SU-DHL-6 (cell line): ENCODE measurements at regions not wholly inside any gene's neighbourhood (a gene's known extent, or its start where the extent isn't known, plus 50 kb on each side); places are given as distances from the start of the nearest gene placed in this dataset.

Experiments used
- H2AFZ ChIP-seq: fragments of 200-600 bp; sonication (generic); 2 replicates; pipeline ENCODE4 v1.6.1; 2014; ENCODE audit warnings: low read depth, mild to moderate bottlenecking, moderate library complexity, mixed read lengths, antibody characterized with exemption, low read length; ENCODE audit not compliant: severe bottlenecking
- H3F3A ChIP-seq: fragments of 200-600 bp; shearing (Covaris generic); 2 replicates; pipeline ENCODE4 v1.6.0; 2016; ENCODE audit warnings: antibody characterized with exemption, mild to moderate bottlenecking; ENCODE audit not compliant: insufficient read depth
- H3K27ac ChIP-seq: fragments of 200-600 bp; sonication (generic); 2 replicates; pipeline ENCODE4 v1.5.1; 2016; ENCODE audit warnings: low read depth, mild to moderate bottlenecking, low read length, moderate library complexity, mixed read lengths
- H3K27me3 ChIP-seq: fragments of 200-600 bp; sonication (generic), shearing (Covaris generic); 2 replicates; pipeline ENCODE4 v1.6.0; 2014; ENCODE audit warnings: mild to moderate bottlenecking, low read length
- H3K36me3 ChIP-seq: fragments of 200-600 bp; sonication (generic); 2 replicates; pipeline ENCODE4 v1.6.1; 2014; ENCODE audit warnings: mild to moderate bottlenecking, low read length, mixed read lengths
- H3K4me2 ChIP-seq: fragments of 300-600, 200-600 bp; shearing (Covaris generic), sonication (generic); 2 replicates; pipeline ENCODE4 v1.6.0; 2014; ENCODE audit warnings: low read length, low read depth, mild to moderate bottlenecking; ENCODE audit not compliant: poor library complexity, severe bottlenecking
- H3K4me3 ChIP-seq: fragments of 200-600 bp; sonication (generic); 2 replicates; pipeline ENCODE4 v1.5.1; 2014; ENCODE audit warnings: antibody characterized with exemption, low read length, mild to moderate bottlenecking, mixed read lengths; ENCODE audit not compliant: insufficient read depth, poor library complexity, severe bottlenecking
- H3K79me2 ChIP-seq: fragments of 200-600 bp; sonication (generic); 2 replicates; pipeline ENCODE4 v1.6.1; 2014; ENCODE audit warnings: mild to moderate bottlenecking, low read length, moderate library complexity; ENCODE audit not compliant: insufficient read depth
- H3K9ac ChIP-seq: fragments of 200-600 bp; sonication (generic); 2 replicates; pipeline ENCODE4 v1.7.0; 2014; ENCODE audit warnings: mild to moderate bottlenecking, low read length
- H3K9me2 ChIP-seq: fragments of 200-600 bp; sonication (generic); replicated peaks from 2 replicates; pipeline ENCODE4 v1.6.1; 2014; ENCODE audit warnings: low read length; ENCODE audit not compliant: insufficient read depth
- H3K9me3 ChIP-seq: fragments of 200-600 bp; sonication (generic); 2 replicates; pipeline ENCODE4 v1.6.1; 2014; ENCODE audit warnings: low read length, mixed read lengths; ENCODE audit not compliant: insufficient read depth
- H4K20me1 ChIP-seq: fragments of 200-600 bp; sonication (generic); 2 replicates; pipeline ENCODE4 v1.6.1; 2014; ENCODE audit warnings: low read depth, mild to moderate bottlenecking, antibody characterized with exemption, low read length, moderate library complexity, mixed read lengths
- CTCF ChIP-seq: fragments of 200-600 bp; sonication (generic); IDR thresholded peaks from one replicate; pipeline ENCODE4 v1.5.1; 2017; ENCODE audit warnings: antibody characterized with exemption, mild to moderate bottlenecking, low read length, moderate library complexity; ENCODE audit not compliant: insufficient read depth, poor library complexity, severe bottlenecking
- EZH2phosphoT487 ChIP-seq: fragments of 200-600 bp; sonication (generic), shearing (Covaris generic); conservative IDR thresholded peaks from 2 replicates; pipeline ENCODE4 v1.6.1; 2018; ENCODE audit warnings: mild to moderate bottlenecking, antibody characterized with exemption, low read length, moderate library complexity, mixed read lengths

GRCh38 chr6:131456565-131456964, 116.5 kb upstream of the ARG1 start:
- TF ChIP-seq EZH2phosphoT487 (no peak), CTCF (no peak)
- no peaks in the 10 kb centered on the region for H4K20me1 ChIP-seq
- no peaks in the 10 kb centered on the region for H3K36me3 ChIP-seq
- no peak overlapping the region for H3K4me3 ChIP-seq
- no peak overlapping the region for H3K4me2 ChIP-seq
- no peaks in the 10 kb centered on the region for H3K27me3 ChIP-seq
- H3K27ac ChIP-seq: no peak overlapping the region
- no peaks in the 10 kb centered on the region for H3K79me2 ChIP-seq
- H3K9ac ChIP-seq: no peak overlapping the region
- no peaks in the 10 kb centered on the region for H3K9me3 ChIP-seq
- no peaks in the 10 kb centered on the region for H3K9me2 ChIP-seq
- no peak overlapping the region for H2AFZ ChIP-seq
- H3F3A ChIP-seq: no peaks in the 10 kb centered on the region

DNA sequence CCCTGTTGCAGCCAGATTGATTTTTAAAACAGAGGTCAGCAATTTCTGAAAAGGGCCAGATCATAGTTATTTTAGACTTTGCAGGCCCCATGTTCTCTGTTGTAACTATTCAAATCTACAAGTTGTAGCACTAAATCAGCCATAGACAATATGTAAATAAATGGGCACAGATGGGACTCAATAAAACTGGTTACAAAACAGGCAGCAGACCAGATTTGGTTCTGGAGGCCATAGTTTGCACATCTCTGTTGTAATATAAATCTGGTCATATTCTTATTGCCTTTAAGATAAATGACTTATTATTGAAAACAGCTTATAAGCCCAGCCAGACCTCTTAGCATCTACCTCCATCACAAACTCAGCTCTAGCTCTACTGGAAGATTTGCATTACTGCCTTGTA, 114.0 kb upstream of the ARG1 start:
- no peaks in the 10 kb centered on the region for H3F3A ChIP-seq
- no peak overlapping the region for H3K9ac ChIP-seq
- H3K9me2 ChIP-seq: no peaks in the 10 kb centered on the region
- no peaks in the 10 kb centered on the region for H3K36me3 ChIP-seq
- no peak overlapping the region for H3K4me2 ChIP-seq
- H3K9me3 ChIP-seq: no peaks in the 10 kb centered on the region
- H3K79me2 ChIP-seq: no peaks in the 10 kb centered on the region
- no peaks in the 10 kb centered on the region for H4K20me1 ChIP-seq
- H3K4me3 ChIP-seq: no peak overlapping the region
- no peak for TF ChIP-seq CTCF
- TF ChIP-seq EZH2phosphoT487: no peak
- H2AFZ ChIP-seq: no peak overlapping the region
- no peak overlapping the region for H3K27ac ChIP-seq
- no peaks in the 10 kb centered on the region for H3K27me3 ChIP-seq

DNA sequence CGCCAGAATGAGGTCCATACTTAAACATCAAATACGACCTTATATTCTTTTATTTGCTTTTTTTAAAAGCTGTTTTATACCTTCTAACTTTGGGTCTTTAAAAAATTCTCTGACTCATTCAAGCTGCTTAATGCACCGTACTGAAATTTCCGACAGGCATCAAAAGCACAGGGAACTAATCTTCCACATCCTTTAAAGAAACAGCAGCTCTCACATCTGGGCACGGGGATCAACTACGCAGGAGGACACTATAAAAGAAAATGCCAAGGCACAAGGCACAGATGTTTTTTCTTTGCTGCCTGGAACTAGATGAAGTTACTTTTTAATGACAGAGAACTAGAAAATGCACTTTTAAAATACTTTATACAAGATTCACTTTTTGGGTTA, 112.4 kb upstream of the ARG1 start:
- Histone ChIP-seq H3K9me3 (no peaks in the 10 kb centered on the region), H4K20me1 (no peaks in the 10 kb centered on the region), H3K9me2 (no peaks in the 10 kb centered on the region), H3F3A (no peaks in the 10 kb centered on the region), H3K27ac (no peak overlapping the region), H2AFZ (no peak overlapping the region), H3K9ac (no peak overlapping the region), H3K4me3 (no peak overlapping the region), H3K27me3 (no peaks in the 10 kb centered on the region), H3K36me3 (no peaks in the 10 kb centered on the region), H3K4me2 (no peak overlapping the region), H3K79me2 (no peaks in the 10 kb centered on the region)
- TF ChIP-seq CTCF: no peak
- TF ChIP-seq EZH2phosphoT487: no peak

- Histone ChIP-seq H3K9ac (no peak overlapping the region), H3F3A (no peaks in the 10 kb centered on the region), H2AFZ (no peak overlapping the region), H3K9me2 (no peaks in the 10 kb centered on the region), H3K79me2 (no peaks in the 10 kb centered on the region), H3K27me3 (no peaks in the 10 kb centered on the region), H3K4me2 (no peak overlapping the region), H3K4me3 (no peak overlapping the region), H3K36me3 (no peaks in the 10 kb centered on the region), H3K27ac (no peak overlapping the region), H4K20me1 (no peaks in the 10 kb centered on the region), H3K9me3 (no peaks in the 10 kb centered on the region)
- TF ChIP-seq EZH2phosphoT487 (no peak), CTCF (no peak)
Observed at GRCh38 chr6:131469130-131469529, 103.9 kb upstream of the ARG1 start.
